AG09319 (cell line): ENCODE measurements at regions not wholly inside any gene's neighbourhood (a gene's known extent, or its start where the extent isn't known, plus 50 kb on each side); places are given as distances from the start of the nearest gene placed in this dataset.

ENCODE experiments used
- DNase-seq: peaks from one replicate; pipeline ENCODE4 v3.0.0-alpha.2; 2010; ENCODE audit warnings: low read depth; ENCODE audit errors: extremely low read depth
- TF ChIP-seq, protein P1 (sequence below): IDR thresholded peaks from 2 replicates; pipeline ENCODE4 v1.5.1; 2011; ENCODE audit warnings: low read depth, mild to moderate bottlenecking, inconsistent platforms, low read length, moderate library complexity

DNA sequence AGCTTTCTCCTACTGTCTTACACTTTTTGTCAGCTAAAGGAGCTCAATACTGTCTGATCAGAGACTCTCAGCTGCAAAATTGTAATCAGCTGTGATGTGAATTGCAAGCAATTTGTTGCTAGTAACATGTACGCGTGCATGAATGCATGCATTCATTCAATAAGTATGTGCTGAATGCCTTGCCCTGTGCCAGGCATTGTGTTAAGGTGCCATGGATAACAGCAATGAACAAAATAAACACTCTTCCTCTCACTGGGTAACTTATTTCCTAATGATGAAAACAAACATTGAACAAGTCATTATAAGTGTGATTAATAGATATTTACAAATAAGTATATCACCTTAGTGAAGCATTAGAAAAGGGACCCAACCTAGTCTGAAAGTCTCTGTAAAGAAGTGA is 163.2 kb upstream of the ARID2 start:
- TF ChIP-seq, protein P1, sequence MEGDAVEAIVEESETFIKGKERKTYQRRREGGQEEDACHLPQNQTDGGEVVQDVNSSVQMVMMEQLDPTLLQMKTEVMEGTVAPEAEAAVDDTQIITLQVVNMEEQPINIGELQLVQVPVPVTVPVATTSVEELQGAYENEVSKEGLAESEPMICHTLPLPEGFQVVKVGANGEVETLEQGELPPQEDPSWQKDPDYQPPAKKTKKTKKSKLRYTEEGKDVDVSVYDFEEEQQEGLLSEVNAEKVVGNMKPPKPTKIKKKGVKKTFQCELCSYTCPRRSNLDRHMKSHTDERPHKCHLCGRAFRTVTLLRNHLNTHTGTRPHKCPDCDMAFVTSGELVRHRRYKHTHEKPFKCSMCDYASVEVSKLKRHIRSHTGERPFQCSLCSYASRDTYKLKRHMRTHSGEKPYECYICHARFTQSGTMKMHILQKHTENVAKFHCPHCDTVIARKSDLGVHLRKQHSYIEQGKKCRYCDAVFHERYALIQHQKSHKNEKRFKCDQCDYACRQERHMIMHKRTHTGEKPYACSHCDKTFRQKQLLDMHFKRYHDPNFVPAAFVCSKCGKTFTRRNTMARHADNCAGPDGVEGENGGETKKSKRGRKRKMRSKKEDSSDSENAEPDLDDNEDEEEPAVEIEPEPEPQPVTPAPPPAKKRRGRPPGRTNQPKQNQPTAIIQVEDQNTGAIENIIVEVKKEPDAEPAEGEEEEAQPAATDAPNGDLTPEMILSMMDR = no peak
- no peak for DNase-seq

DNA sequence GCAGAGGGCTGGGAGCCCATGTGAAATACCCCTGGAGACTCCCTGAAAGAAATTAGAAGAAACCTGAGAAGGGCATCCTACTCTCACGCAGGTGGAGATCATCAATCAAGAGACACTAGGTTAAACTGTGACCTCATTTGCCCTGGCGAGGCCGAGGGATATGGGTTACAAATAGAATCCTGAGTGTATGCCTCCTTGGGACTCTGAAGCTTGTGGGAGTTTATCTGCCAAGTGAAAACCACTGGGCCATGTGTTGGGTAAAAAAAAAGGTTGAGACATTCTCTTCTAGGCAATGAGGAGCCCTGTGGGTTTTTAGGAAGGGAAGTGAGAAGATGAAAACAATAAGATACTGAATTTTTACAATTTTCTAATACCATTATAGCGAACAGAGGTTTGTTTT is 160.7 kb upstream of the ARID2 start:
- DNase-seq = no peak
- TF ChIP-seq, protein P1 = no peak

DNA sequence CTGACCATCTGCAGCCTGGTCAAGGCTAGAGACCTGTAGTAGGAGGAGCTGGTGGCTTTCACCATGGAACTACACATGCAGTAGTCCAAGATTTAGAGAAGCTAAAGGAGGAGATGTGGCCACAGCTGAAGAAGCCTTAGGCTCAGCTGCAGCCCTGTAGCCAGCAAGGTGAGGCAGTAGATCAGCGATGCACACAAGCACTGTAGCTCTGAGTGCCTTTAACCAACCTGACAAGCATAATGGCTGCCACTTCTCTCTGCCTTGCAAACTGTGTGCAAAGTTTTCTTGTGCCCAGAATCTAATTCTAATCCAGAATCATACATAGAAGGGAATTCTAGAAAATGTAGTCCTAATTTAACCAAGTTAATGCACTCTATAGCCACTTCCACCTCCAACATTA is 159.0 kb upstream of the ARID2 start:
- no peak for DNase-seq

DNA sequence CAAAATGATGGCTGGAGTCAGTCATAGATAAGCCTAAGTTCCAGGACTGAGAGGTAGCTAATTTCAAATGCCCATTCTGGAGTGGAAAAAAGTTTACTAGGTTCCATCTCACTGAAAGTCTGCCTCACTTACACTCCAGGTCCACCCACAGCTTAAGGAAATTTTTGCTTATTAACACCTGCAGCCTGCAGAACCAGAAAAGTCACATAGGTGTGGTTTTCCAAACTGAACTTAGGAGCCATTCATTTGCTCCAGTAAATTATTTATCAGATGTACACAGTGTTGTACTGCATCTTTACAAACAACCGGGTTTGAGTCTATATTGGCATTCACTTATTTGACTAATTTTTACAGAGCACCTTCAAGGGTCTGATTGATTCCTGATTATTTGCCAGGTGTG is 157.4 kb upstream of the ARID2 start:
- no peak for DNase-seq

More for the DNA sequence above, 159.0 kb upstream of the ARID2 start:
- TF ChIP-seq, protein P1 = no peak

DNA sequence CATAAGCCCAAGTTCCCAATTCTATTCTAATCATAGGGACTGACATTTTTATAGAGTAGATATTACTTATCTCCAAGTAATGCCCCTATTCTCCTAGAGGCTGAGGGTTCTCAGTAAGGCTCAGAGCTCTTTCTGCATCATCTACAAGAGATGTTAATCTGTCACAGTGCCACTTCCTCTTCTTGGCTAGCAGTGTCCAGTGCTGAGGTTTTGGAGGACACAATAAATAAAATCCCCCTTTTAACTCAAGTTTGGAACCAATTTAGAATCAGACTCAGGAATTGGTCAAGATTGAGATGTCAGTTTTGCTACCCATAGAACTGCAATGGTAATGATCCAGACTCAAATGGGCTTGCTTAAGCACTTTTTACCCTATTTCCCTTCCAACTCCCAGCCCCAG is 154.1 kb upstream of the ARID2 start:
- DNase-seq = no peak
- TF ChIP-seq, protein P1 = no peak

More for the DNA sequence above, 157.4 kb upstream of the ARID2 start:
- TF ChIP-seq, protein P1 = no peak

DNA sequence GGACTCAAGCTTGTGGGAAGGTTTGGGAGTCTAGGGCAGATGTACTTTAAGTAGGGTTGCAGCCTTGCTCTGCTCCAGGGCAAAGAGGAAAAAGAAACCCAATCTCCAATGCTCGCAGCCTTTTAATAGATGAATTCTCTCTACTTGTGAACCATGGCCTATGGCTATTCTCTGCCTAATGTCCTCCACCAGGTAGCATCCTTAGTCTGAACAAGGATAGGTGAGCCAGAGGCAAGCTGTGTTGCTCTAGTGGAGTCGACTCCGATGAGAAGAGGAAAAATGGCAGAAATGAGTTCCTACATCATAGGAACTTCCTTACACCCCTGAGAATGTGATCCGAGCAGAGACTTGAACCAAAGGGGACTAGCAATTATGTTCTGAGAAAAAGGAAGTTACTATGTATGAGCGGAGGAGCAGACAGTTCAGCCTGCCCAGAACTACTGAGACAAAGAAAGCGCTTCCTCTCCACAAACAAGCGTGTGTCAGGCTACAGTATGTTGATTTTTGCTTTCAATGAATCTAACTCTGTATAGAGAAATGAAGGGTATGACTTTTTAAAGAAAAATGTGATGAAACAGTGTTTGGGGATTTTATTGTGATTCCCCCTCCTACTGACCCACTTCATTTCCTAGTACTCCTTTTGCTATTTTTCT is 153.6 kb upstream of the ARID2 start:
- TF ChIP-seq, protein P1 = no peak
- DNase-seq = no peak

DNA sequence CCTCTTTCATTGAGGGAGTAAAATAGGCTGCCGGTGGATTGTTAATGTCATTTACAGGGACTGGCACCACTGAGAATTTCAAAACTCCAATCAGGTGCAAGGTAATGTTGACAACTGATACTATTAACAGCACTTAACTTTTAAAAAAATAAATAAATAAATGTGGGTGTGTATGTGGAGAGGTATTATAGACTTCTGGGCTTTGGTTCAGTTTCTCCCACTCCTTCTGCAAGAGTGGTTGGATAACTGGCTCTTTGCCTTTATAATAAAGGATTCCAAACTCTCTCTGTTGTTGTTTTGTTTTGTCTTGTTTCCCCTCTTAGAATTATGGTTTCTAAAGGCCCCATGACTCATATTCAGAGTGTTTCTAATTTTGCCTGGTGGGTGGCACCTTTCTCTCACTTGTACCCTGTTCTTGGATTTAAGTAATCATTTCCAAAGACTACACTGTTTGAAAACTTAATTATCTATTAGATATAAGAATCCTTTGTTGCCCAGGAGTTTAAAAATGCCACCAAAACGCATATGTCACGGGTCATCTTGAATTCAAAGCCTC is 151.6 kb upstream of the ARID2 start:
- no peak for DNase-seq
- TF ChIP-seq, protein P1 = no peak
